ENCODE measurements at regions not wholly inside any gene's neighbourhood (a gene's known extent, or its start where the extent isn't known, plus 50 kb on each side); places are given as distances from the start of the nearest gene placed in this dataset.
"Not testable (repeated sequence)": the region's sequence is repeated elsewhere in the genome, so short reads cannot be mapped to it uniquely, and the experiment has no call there.

DNA sequence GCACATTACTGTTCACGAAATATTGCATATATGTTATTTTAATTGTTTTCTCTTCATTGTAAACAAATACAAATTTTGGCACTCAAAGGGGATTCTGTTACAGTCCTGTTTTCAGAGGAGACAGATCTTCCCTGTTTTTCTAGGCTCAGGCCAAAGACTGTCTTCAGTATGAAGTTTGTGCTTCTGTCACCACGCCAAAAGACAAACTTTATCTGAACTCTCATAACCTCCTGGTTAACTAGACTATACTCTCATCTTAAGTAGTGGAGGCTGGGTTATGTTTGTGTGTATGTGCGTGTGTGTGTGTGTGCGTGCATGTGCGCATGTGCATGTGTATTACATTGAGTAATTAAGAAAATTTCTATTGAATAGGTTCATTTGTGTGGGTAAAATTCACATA, 676.8 kb upstream of the HS3ST1 start:
- no peak overlapping the region for H3K4me3 ChIP-seq
- H3K27ac ChIP-seq: no peak overlapping the region

DNA sequence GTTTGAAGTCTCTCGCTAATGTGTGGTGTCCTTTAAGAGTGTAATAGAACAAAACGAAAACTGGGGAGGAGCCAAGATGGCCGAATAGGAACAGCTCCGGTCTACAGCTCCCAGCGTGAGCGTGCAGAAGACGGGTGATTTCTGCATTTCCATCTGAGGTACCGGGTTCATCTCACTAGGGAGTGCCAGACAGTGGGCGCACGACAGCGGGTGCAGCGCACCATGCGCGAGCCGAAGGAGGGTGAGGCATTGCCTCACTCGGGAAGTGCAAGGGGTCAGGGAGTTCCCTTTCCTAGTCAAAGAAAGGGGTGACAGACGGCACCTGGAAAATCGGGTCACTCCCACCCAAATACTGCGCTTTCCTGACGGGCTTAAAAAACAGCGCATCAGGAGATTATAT, 661.2 kb upstream of the HS3ST1 start:
- H3K27ac ChIP-seq: not testable (repeated sequence)

DNA sequence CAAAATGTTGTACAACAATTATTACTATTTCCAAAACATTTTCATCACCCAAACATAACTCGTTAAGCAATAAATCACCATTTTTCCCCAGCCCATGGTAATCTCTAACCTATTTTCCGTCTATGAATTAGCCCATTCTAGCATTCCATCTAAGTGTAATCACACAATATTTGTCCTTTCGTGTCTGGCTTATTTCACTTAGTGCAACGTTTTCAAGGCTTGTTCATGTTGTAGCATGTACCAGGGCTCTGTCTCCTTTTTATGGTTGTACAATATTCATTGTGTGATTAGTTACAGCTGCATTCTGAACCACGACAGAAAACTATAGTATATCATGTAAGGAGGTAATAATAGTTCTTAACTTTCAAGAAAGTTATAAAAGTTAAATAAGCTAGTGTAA, 656.0 kb upstream of the HS3ST1 start:
- no peak overlapping the region for H3K27ac ChIP-seq
- H3K4me3 ChIP-seq: no peak overlapping the region

More for the DNA sequence above, 661.2 kb upstream of the HS3ST1 start:
- not testable (repeated sequence) for H3K4me3 ChIP-seq

DNA sequence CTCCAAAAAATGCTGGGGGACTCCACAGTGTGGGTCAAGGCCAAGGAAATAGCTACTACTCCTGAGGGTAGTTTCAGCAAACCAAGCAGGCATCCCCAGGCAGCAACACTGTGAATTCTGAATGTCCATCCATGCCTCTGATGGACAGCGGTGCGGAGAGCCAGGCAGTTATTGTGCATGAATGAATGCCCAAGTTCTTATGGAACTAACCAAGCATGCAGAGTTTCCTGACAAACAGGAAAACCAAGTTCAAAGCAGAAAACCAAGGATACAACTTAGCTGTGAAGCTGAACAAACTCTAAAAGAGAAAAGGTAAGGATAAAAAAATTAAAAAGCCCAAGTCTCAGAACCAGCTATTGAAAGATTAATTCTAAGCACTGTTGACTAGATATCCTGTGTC, 642.6 kb upstream of the HS3ST1 start:
- Histone ChIP-seq H3K27ac (no peak overlapping the region), H3K4me3 (no peak overlapping the region)

DNA sequence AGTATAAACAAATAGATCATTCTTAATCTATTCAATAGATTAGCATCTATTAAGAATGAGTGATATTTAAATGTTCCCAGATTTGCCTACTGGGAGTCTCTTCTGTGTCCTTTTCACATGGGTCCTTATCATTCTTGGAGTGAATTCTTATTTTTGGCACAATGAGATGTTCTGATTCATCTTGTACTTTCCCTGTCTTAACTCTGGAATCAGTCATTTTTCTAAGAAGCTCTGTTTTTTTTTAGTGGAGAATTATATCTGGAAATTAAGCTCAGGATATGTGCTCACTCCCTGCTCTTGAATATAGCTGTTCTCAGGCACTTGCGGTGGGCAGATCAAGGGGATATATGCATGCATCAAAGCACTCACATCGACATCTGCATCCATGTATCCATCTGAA, 625.3 kb upstream of the HS3ST1 start:
- Histone ChIP-seq H3K27ac (no peak overlapping the region), H3K4me3 (no peak overlapping the region)

DNA sequence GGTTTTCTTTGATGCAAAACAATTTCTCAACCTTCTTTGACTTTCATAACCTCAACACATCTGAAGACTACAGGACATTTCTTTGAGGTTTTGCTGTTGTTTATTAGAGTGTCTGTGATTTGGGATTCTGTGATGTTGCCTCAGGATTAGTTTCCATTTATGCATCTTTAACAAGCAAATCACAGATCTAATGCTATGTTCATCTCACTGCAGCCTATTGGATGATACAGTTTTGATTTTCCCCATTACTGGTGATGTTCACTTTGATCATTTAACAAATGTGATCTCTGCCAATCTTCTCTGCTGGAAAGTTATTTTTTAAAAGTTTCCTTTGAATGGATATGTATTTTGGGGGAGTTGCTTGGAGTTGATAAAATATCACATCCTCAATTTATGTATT, 624.9 kb upstream of the HS3ST1 start:
- no peak overlapping the region for H3K4me3 ChIP-seq
- no peak overlapping the region for H3K27ac ChIP-seq

DNA sequence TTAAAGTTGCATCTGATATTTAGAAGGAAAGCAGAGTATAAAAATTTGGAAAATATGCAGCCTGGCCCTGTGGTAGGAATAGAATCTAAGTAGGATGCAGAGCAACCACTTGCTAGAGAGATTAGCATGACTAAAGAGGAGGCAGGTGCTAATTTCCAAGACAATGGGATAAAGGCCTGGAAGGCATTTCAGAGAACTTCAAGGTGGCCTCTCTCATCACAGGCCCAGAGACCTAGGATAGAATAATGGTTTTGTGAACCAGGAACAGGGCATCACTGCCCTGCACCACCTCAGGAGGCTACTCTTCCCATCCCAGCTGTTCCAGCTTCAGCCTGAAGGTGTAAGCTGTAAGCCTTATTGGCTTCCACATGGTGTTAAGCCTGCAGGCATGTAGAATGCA, 621.7 kb upstream of the HS3ST1 start:
- no peak overlapping the region for H3K4me3 ChIP-seq
- H3K27ac ChIP-seq: no peak overlapping the region

DNA sequence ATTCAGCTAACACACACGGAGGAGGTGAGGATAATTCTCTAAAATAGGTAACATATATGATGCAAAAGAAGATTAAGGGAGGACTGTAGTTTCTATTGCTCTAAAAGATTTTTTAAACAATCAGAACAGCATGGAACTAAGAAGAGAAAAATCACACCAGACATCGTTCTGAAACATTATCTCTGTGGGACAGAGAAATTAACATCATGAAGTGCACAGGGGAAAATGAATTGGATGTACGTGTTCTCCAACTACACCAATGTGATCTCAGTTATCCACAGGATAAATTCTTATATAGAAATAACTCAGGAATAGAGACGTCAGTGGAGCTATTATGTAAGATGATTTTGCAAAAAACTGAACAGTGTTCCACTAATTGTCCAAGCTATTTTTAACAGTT, 614.1 kb upstream of the HS3ST1 start:
- H3K4me3 ChIP-seq: no peak overlapping the region

DNA sequence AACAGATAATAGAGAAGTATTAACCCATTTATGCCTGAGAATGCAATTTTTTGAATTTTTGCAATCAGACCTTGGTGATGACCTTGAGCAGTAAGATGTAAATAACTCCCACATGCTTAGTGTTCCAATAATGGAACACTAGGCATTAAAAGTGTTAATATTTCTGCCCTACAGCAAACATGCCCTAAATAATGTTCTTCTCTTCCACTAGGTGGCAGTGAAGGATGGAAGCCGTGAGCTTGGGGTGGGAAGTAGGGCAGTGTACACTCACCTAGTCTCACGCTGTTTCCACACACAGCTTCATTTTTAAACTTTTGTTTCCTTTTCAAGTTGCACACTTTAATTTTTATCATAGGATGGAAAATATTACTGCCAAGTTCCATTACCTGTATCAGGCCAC, 613.1 kb upstream of the HS3ST1 start:
- Histone ChIP-seq H3K27ac (no peak overlapping the region), H3K4me3 (no peak overlapping the region)

More for the DNA sequence above, 614.1 kb upstream of the HS3ST1 start:
- no peak overlapping the region for H3K27ac ChIP-seq

DNA sequence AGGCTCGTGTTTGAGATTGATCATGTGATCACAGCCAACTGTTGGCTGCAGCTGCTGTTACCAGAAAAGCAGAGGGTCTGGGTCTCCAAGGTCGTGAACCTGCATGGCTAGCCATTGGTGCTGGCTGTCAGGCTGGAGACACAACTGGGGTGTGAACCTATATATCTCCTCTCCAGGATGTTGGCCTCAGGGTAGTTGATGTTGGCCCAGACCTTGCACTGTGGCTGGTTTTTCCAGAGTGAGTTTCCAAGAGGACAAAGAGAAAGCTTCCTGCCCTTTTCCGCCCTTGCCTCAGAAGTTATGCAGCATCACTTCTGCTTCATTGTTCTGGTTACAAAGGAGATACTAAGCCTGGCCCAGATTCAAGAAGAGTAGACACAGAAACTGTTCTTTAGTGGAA, 607.8 kb upstream of the HS3ST1 start:
- H3K4me3 ChIP-seq: no peak overlapping the region
- no peak overlapping the region for H3K27ac ChIP-seq

DNA sequence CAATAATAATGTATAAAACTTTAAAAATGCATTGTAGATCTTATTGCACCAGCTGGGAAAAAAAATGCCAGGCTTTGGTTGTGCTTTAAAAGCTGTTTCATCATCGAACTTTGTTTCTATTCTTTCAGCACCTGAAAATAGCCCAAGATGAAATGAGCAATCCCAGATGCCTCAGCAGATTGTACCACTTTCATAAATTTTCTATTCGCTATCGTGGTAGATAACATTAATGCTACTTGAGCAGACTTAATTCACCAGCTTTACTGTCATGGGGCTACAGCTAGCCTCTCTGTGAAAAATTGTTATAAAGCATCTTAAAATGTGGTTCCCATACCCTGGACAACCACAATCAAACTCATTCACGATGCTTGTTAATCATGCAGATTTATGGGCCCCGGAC, 599.6 kb upstream of the HS3ST1 start:
- Histone ChIP-seq H3K4me3 (no peak overlapping the region), H3K27ac (no peak overlapping the region)

DNA sequence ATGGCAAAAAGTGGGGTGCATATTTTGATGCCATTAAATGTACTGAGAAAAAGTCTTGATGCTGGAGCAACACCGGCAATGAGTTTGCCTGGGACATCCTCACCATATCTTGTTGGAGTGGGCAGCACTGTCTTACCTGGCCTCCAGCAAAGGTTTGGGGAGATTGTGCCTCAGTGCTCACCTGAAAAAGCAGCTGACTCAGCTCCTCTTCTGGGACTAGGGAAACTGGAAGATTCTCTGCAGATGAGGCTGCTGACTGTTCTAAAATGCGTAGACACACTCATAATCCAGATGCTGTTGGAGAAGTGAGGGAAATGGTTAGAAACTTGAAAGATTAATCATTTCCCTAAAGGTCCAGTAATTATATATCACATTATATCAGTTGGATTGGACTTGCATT, 593.7 kb upstream of the HS3ST1 start:
- Histone ChIP-seq H3K27ac (no peak overlapping the region), H3K4me3 (no peak overlapping the region)

DNA sequence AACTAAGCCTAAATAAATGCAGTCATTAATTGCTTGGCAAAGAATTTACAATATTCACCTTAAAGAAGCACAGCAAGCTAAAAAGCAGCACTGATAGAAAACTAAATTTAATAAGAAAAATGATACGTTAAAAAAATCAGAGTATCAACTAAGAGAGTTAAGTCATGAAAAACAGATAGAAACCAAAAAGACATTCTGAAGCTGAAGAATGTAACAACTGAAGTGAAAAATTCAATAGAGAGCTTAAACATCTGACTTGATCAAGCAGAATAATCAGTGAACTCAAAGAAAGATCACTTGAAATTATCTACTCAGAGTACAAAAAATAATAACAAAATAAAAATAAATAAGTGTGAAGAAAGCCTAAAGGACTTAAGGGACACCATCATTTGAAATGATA, 588.0 kb upstream of the HS3ST1 start:
- no peak overlapping the region for H3K27ac ChIP-seq
- no peak overlapping the region for H3K4me3 ChIP-seq

DNA sequence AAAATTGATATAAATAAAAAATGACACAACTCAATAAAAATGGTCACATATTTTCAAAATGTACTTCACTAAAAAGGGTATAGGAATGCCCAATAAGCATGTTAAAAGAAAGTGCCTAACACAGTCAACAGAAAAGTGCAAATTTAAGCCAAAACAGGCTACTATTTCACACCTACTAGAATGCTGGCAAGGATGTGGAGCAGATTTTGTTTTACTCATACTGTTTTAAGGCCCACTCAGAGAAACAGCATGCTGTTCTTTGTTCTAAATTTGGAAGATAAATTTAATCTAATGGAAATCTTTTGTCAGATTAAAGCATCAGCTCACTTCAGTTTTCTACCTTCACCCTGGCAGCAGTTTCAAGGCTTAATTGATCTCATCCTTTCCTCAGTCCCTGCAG, 576.8 kb upstream of the HS3ST1 start:
- Histone ChIP-seq H3K27ac (no peak overlapping the region), H3K4me3 (no peak overlapping the region)

DNA sequence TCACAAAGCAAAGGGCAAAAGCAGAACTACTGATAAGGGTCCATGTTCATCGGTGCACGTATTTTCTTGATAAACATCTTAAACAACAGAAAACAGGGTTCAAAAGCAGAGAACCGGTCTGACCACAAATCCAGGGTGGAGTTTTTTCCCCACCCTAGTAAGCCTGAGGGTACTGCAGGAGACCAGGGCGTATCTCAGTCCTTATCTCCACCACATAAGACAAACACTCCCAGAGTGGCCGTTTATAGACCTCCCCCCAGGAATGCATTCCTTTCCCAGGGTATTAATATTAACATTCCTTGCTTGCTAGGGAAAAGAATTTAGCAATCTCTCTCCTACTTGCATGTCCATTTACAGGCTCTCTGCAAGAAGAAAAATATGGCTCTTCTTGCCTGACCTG, 567.9 kb upstream of the HS3ST1 start:
- H3K4me3 ChIP-seq, H3K27ac ChIP-seq: not testable (repeated sequence)

DNA sequence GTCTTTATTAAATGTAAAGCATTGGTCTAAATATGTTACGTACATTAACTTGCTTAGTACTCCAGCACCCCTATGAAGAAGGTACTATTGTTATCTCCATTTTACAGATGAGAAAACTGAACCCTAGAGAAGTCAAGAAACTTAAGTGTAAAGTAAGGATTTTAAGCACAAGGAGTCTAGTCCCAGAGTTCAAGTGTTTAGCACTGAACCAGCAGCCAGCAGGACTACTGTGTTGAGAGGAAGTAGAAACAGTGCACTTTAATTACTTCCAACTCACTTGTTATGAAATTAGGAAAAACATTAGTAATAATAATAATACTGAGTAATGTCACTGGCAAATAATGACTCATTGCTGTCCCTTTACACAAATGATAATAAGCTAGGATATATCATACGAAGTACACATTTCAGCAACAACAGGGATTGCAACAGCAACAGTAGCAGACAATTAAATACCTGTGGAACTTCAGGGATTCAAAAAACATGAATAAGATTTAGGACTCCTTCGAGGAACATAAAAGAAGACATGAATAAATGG, 548.1 kb upstream of the HS3ST1 start:
- H3K27ac ChIP-seq: no peak overlapping the region

DNA sequence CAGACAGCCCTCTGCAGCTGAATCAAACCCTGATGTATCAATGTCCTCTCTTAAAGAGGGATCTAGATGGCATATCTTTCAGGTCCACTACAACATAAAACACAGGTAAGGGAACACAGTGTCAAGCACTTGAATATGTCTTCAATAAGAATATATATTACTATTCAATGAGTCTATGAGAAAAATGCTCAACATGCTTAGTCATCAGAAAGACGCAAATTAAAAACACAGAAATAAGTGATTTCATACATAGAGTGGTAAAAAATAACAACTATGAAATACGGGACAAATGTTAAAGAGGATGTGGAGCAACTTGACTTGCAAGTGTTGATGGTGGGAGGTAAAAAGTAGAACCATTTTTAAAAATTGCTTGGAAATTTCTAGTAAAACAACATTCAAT, 544.6 kb upstream of the HS3ST1 start:
- H3K4me3 ChIP-seq: no peak overlapping the region

More for the DNA sequence above, 548.1 kb upstream of the HS3ST1 start:
- no peak overlapping the region for H3K4me3 ChIP-seq

DNA sequence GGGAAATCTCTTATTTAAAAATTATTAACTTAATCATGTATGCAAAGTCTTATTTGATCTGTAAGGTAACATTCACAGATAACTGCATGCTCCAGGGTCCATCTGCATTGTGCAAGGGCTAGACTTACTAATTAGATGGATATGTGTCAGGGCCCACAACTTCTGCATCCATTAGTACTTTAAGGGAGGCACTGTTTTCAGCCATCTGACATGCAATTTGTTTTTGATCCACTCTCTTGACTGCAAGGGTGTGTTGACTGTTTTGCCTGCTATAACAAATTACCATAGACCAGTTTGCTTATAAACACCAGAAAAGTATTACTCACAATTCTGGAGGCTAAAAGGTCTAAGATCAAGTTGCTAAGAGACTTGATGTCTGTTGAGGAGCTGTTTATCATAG, 542.1 kb upstream of the HS3ST1 start:
- no peak overlapping the region for H3K4me3 ChIP-seq

More for the DNA sequence above, 544.6 kb upstream of the HS3ST1 start:
- H3K27ac ChIP-seq: no peak overlapping the region

DNA sequence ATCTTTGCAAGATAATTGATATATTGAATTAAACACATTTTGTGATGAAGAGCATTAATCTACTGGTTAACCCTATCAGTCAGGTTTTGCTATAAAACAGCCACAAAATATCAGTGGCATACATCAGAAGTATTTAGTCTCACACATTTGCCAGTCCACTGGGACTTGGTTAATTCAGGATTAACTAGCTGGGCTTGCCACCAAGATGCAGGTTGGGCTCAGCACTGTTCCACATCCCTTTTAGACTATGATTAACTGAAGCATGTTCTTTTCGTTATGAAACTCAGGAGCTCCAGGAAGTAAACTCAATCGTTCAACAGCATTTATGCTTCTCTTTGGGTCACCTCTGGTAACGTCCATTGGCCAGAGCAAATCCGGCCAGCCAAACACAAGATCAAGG, 538.1 kb upstream of the HS3ST1 start:
- Histone ChIP-seq H3K27ac (no peak overlapping the region), H3K4me3 (no peak overlapping the region)

More for the DNA sequence above, 542.1 kb upstream of the HS3ST1 start:
- no peak overlapping the region for H3K27ac ChIP-seq

DNA sequence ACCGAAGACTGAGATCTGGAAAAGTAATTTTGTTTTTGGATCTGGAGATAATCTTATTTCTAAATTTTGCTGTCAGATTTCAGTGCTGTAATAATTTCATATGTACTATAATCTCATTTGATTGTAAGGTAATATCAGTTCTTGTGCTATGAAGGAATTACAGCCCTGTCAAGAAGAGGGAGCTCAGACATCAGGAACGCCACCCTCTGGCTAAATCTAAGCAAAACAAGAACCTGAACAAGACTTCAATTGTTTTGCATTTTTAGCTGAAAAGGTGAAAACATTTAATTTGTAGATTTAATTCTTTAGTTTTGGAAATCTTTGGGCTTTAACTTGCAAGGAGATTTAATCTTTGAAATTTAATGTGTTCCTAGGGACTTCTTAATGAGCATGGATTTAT, 525.4 kb upstream of the HS3ST1 start:
- H3K27ac ChIP-seq: no peak overlapping the region
- H3K4me3 ChIP-seq: no peak overlapping the region

DNA sequence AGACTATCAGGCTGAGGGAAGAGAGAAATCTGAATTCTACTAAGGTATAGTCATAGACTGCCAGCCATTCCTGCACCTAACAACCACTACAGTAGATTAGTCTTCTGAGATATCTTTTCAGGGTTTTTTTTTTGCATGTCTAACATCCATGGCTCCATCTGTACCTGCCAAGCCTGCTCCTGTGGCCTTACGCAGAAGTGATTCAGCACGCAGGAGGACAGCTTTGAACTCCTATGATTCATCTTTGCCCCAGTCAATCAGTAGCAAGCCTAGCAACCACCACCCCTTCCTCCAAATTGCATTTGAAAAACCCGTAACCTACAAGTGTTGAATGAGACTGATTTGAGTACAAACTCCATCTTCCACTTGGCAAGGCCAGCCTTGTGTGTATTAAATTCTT, 520.7 kb upstream of the HS3ST1 start:
- Histone ChIP-seq H3K27ac (no peak overlapping the region), H3K4me3 (no peak overlapping the region)

DNA sequence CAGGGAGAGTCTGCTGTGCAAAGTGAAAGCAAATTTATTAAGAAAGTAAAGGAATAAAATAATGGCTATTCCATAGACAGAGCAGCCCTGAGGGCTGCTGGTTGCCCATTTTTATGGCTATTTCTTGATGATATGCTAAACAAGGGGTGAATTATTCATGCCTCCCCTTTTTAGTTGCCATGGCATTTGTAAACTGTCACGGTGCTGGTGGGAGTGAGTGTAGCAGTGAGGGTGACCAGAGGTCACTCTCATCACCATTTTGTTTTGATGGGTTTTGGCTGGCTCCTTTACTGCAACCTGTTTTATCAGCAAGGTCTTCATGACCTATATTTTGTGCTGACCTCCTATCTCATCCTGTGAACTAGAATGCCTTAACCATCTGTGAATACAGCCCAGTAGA, 518.9 kb upstream of the HS3ST1 start:
- H3K27ac ChIP-seq, H3K4me3 ChIP-seq: not testable (repeated sequence)

DNA sequence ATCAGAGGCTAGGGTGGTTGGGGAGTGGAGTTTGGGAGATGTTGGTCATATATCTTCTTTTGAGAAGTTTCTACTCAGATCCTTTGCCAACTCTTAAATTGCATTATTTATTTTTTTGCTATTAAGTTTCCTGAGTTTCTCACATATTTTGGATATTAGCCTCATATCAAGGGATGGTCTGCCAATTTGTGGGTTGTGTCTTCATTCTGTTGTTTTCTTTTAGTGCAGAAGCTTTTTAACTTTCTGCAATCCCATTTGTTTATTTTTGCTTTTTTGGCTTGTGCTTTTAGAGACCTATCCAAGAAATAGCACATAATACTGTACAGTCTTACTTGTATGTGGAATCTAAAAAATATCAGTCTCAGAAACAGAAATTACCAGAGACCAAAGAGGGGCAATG, 509.2 kb upstream of the HS3ST1 start:
- Histone ChIP-seq H3K27ac (no peak overlapping the region), H3K4me3 (no peak overlapping the region)

Data from skin epidermis (tissue), 12 donors.